SU-DHL-6 (cell line): ENCODE measurements at regions not wholly inside any gene's neighbourhood (a gene's known extent, or its start where the extent isn't known, plus 50 kb on each side); places are given as distances from the start of the nearest gene placed in this dataset.

Experiments used
- EZH2phosphoT487 ChIP-seq: fragments of 200-600 bp; sonication (generic), shearing (Covaris generic); conservative IDR thresholded peaks from 2 replicates; pipeline ENCODE4 v1.6.1; 2018; ENCODE audit warnings: mild to moderate bottlenecking, antibody characterized with exemption, low read length, moderate library complexity, mixed read lengths
- TF ChIP-seq, protein P1 (sequence below): fragments of 200-600 bp; sonication (generic); IDR thresholded peaks from one replicate; pipeline ENCODE4 v1.5.1; 2017; ENCODE audit warnings: antibody characterized with exemption, mild to moderate bottlenecking, low read length, moderate library complexity; ENCODE audit not compliant: insufficient read depth, poor library complexity, severe bottlenecking

DNA sequence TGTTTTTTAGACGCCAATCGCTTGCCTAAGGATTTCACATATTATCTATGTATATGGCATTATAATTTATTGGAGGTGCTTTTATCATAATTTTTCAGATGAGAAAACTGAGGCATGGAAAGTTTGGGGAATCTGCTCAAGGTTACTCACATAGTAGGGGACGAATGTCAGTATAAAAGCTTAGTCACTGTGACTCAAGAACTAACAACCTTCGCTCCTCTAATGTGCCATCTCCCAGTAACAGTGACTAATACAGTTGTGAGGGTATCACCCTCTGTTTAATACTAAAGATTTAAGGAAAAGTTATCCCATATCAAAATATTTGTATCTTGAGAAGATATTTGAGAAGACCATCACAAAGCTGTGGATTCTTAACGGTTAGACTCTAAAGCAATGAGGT is 353.1 kb upstream of the SPOCK3 start:
- TF ChIP-seq, protein P1, sequence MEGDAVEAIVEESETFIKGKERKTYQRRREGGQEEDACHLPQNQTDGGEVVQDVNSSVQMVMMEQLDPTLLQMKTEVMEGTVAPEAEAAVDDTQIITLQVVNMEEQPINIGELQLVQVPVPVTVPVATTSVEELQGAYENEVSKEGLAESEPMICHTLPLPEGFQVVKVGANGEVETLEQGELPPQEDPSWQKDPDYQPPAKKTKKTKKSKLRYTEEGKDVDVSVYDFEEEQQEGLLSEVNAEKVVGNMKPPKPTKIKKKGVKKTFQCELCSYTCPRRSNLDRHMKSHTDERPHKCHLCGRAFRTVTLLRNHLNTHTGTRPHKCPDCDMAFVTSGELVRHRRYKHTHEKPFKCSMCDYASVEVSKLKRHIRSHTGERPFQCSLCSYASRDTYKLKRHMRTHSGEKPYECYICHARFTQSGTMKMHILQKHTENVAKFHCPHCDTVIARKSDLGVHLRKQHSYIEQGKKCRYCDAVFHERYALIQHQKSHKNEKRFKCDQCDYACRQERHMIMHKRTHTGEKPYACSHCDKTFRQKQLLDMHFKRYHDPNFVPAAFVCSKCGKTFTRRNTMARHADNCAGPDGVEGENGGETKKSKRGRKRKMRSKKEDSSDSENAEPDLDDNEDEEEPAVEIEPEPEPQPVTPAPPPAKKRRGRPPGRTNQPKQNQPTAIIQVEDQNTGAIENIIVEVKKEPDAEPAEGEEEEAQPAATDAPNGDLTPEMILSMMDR = no peak
- no peak for TF ChIP-seq EZH2phosphoT487
